H1 (cell line): ENCODE measurements at regions not wholly inside any gene's neighbourhood (a gene's known extent, or its start where the extent isn't known, plus 50 kb on each side); places are given as distances from the start of the nearest gene placed in this dataset.

ENCODE experiments used
- CTCF ChIA-PET: fragments of 300-600 bp; sonication (Branson Sonifier 250); formaldehyde crosslinking; loops from one replicate; lab custom pipeline; 2021; ENCODE audit not compliant: partially characterized antibody; lab: Charles Lee
- POLR2A ChIA-PET: fragments of 300-600 bp; sonication (Branson Sonifier 250); formaldehyde crosslinking; loops from one replicate; lab custom pipeline; 2021; ENCODE audit warnings: inconsistent platforms; ENCODE audit not compliant: partially characterized antibody; lab: Charles Lee
- DNase-seq, 2 experiments: peaks; one replicate each; pipeline versions ENCODE4 v3.0.0 to v3.0.0-alpha.2; 2010 to 2022; ENCODE audit warnings: low spot score in 2 of 2, low read depth in 1 of 2, mixed read lengths in 1 of 2
- FAIRE-seq: peaks from 2 replicates; lab custom pipeline; 2011; peaks lifted over from hg19 to GRCh38; lab: Jason Lieb, UNC
- H2AFZ ChIP-seq: 2 replicates; pipeline ENCODE4 v1.8.1; 2012; ENCODE audit warnings: low read length, inconsistent platforms
- H2AK5ac ChIP-seq: 2 replicates; pipeline ENCODE4 v1.6.1; 2013; ENCODE audit warnings: low read depth, low read length
- H2BK120ac ChIP-seq: replicated peaks from 2 replicates; pipeline ENCODE3; 2013; ENCODE audit warnings: low read depth, low read length, inconsistent platforms
- H2BK12ac ChIP-seq: 2 replicates; pipeline ENCODE4 v1.6.1; 2013; ENCODE audit warnings: low read depth, low read length
- H2BK15ac ChIP-seq: 2 replicates; pipeline ENCODE4 v1.6.1; 2013; ENCODE audit warnings: low read length
- H2BK20ac ChIP-seq: 2 replicates; pipeline ENCODE4 v1.6.1; 2013; ENCODE audit warnings: low read length
- H2BK5ac ChIP-seq: 2 replicates; pipeline ENCODE4 v1.6.1; 2013; ENCODE audit warnings: low read depth, low read length
- H3K14ac ChIP-seq: 2 replicates; pipeline ENCODE4 v1.6.1; 2013; ENCODE audit warnings: inconsistent platforms; ENCODE audit not compliant: insufficient read length
- H3K18ac ChIP-seq: 2 replicates; pipeline ENCODE4 v1.6.1; 2013; ENCODE audit warnings: low read length; ENCODE audit errors: extremely low read depth
- H3K23ac ChIP-seq: 2 replicates; pipeline ENCODE4 v1.6.1; 2013; ENCODE audit warnings: inconsistent platforms; ENCODE audit not compliant: insufficient read length
- H3K23me2 ChIP-seq: 2 replicates; pipeline ENCODE4 v1.6.1; 2013; ENCODE audit warnings: low read depth, low read length
- H3K27ac ChIP-seq: 2 replicates; pipeline ENCODE4 v1.6.1; 2011; ENCODE audit warnings: low read depth, low read length, inconsistent platforms
- H3K27me3 ChIP-seq, 4 experiments: replicated peaks in 1 of 4; 1 replicate in 1 of 4; 2 replicates in 3 of 4; pipeline versions ENCODE4 v1.6.1 to v1.8.1; 2011 to 2013; ENCODE audit warnings: low read length in 3 of 4, mild to moderate bottlenecking in 3 of 4, inconsistent platforms in 2 of 4, mixed read lengths in 2 of 4, moderate library complexity in 1 of 4; ENCODE audit not compliant: control insufficient read depth in 3 of 4, insufficient read depth in 3 of 4; ENCODE audit errors: extremely low read depth in 1 of 4
- H3K36me3 ChIP-seq, 4 experiments: 2 replicates each; pipeline versions ENCODE4 v1.6.1 to v1.8.1; 2011 to 2013; ENCODE audit warnings: mild to moderate bottlenecking in 4 of 4, low read length in 3 of 4, moderate library complexity in 2 of 4, control low read depth in 1 of 4, inconsistent platforms in 1 of 4; ENCODE audit not compliant: insufficient read depth in 4 of 4, control insufficient read depth in 2 of 4
- H3K4ac ChIP-seq: replicated peaks from 2 replicates; pipeline ENCODE3; 2013; ENCODE audit warnings: low read length, low read depth, mixed read lengths, inconsistent platforms; ENCODE audit not compliant: insufficient read length
- H3K4me1 ChIP-seq, 4 experiments: replicated peaks in 1 of 4; 1 replicate in 1 of 4; 2 replicates in 3 of 4; pipeline versions ENCODE4 v1.6.1 to v1.8.1; 2011 to 2013; ENCODE audit warnings: low read length in 3 of 4, inconsistent platforms in 2 of 4, mixed read lengths in 1 of 4; ENCODE audit not compliant: insufficient read depth in 4 of 4, control insufficient read depth in 3 of 4
- H3K4me2 ChIP-seq, 2 experiments: 2 replicates each; pipeline versions ENCODE4 v1.6.1 to v1.8.1; 2011 to 2013; ENCODE audit warnings: low read depth in 2 of 2, low read length in 2 of 2, control low read depth in 1 of 2, inconsistent platforms in 1 of 2, mild to moderate bottlenecking in 1 of 2; ENCODE audit not compliant: insufficient read depth in 1 of 2
- H3K4me3 ChIP-seq, 4 experiments: fragments of 200-600, 300-600 bp in 1 of 4; sonication (generic), shearing (Covaris generic), sonication (Bioruptor Twin) in 1 of 4; 2 replicates each; pipeline versions ENCODE4 v1.5.1 to v1.8.1; 2011 to 2016; ENCODE audit warnings: low read length in 4 of 4, low read depth in 3 of 4, control low read depth in 2 of 4, inconsistent platforms in 2 of 4, mild to moderate bottlenecking in 2 of 4, mixed read lengths in 1 of 4, moderate library complexity in 1 of 4; ENCODE audit not compliant: insufficient read depth in 2 of 4; ENCODE audit errors: extremely low read depth in 1 of 4
- H3K56ac ChIP-seq: replicated peaks from 2 replicates; pipeline ENCODE3; 2013; ENCODE audit warnings: low read depth, mild to moderate bottlenecking, mixed read lengths, low read length, inconsistent platforms; ENCODE audit not compliant: insufficient read length
- H3K79me1 ChIP-seq: 2 replicates; pipeline ENCODE4 v1.6.1; 2013; ENCODE audit warnings: low read depth, low read length, control low read depth
- H3K79me2 ChIP-seq, 2 experiments: 2 replicates each; pipeline versions ENCODE4 v1.6.1 to v1.8.1; 2012 to 2013; ENCODE audit warnings: low read length in 2 of 2, mild to moderate bottlenecking in 2 of 2, inconsistent platforms in 1 of 2; ENCODE audit not compliant: insufficient read depth in 2 of 2, control insufficient read depth in 1 of 2
- H3K9ac ChIP-seq, 4 experiments: replicated peaks in 1 of 4; 1 replicate in 1 of 4; 2 replicates in 3 of 4; pipeline versions ENCODE4 v1.6.1 to v1.8.1; 2011 to 2013; ENCODE audit warnings: low read depth in 3 of 4, low read length in 3 of 4, control low read depth in 2 of 4, mild to moderate bottlenecking in 2 of 4, moderate library complexity in 2 of 4, inconsistent platforms in 1 of 4; ENCODE audit errors: extremely low read depth in 1 of 4
- H3K9me3 ChIP-seq, 2 experiments: 2 replicates each; pipeline versions ENCODE4 v1.6.1 to v1.8.1; 2012 to 2013; ENCODE audit warnings: mild to moderate bottlenecking in 2 of 2, moderate library complexity in 2 of 2, control low read depth in 1 of 2, inconsistent platforms in 1 of 2, low read depth in 1 of 2, low read length in 1 of 2, mixed read lengths in 1 of 2; ENCODE audit not compliant: insufficient read depth in 2 of 2
- H4K20me1 ChIP-seq, 2 experiments: replicated peaks in 1 of 2; 2 replicates each; pipeline versions ENCODE3 to v1.8.1; 2011 to 2013; ENCODE audit warnings: inconsistent platforms in 2 of 2, low read length in 2 of 2, mild to moderate bottlenecking in 1 of 2; ENCODE audit not compliant: insufficient read depth in 2 of 2, control insufficient read depth in 1 of 2
- H4K5ac ChIP-seq: 2 replicates; pipeline ENCODE4 v1.6.1; 2013; ENCODE audit warnings: low read length, low read depth, mixed read lengths, inconsistent platforms; ENCODE audit not compliant: insufficient read length
- H4K8ac ChIP-seq: 2 replicates; pipeline ENCODE4 v1.8.0; 2013; ENCODE audit warnings: mild to moderate bottlenecking, moderate library complexity, low read length, inconsistent platforms; ENCODE audit not compliant: insufficient read depth; ENCODE audit errors: extremely low read depth
- H4K91ac ChIP-seq: replicated peaks from 2 replicates; pipeline ENCODE3; 2013; ENCODE audit warnings: low read length, mixed read lengths, inconsistent platforms; ENCODE audit not compliant: insufficient read length
- CBX5 ChIP-seq: fragments of 300-800, 300-1000 bp; sonication (generic); IDR thresholded peaks from 2 replicates; pipeline ENCODE4 v1.7.1; 2016; ENCODE audit warnings: antibody characterized with exemption, low read length, low read depth
- CHD1 ChIP-seq: IDR thresholded peaks from 2 replicates; pipeline ENCODE4 v1.6.1; 2012; ENCODE audit warnings: low read depth, low read length, improper control_type of control experiment
- CTCF ChIP-seq, 3 experiments: IDR thresholded peaks; 1 replicate in 2 of 3; 2 replicates in 1 of 3; pipeline versions ENCODE4 v1.5.1 to v1.6.1; 2011; ENCODE audit warnings: low read length in 3 of 3, mild to moderate bottlenecking in 3 of 3, inconsistent platforms in 2 of 3, low read depth in 1 of 3, moderate library complexity in 1 of 3; ENCODE audit not compliant: insufficient read depth in 1 of 3; ENCODE audit errors: control extremely low read depth in 1 of 3
- EZH2 ChIP-seq: fragments of 200-600 bp; sonication (generic); IDR thresholded peaks from 2 replicates; pipeline ENCODE4 v1.7.1; 2012; ENCODE audit warnings: low read depth, mild to moderate bottlenecking, moderate library complexity, low read length, inconsistent platforms; ENCODE audit not compliant: severe bottlenecking
- GTF2F1 ChIP-seq: IDR thresholded peaks from 2 replicates; pipeline ENCODE4 v1.6.1; 2012; ENCODE audit warnings: low read depth, low read length, improper control_type of control experiment, borderline replicate concordance
- KDM1A ChIP-seq: fragments of 200-600, 300-600 bp; sonication (generic); IDR thresholded peaks from 2 replicates; pipeline ENCODE4 v1.7.1; 2016; ENCODE audit warnings: mild to moderate bottlenecking, low read length, borderline replicate concordance
- KDM5A ChIP-seq: fragments of 200-600 bp; IDR thresholded peaks from 2 replicates; pipeline ENCODE4 v1.7.1; 2012; ENCODE audit warnings: mild to moderate bottlenecking, low read length, inconsistent platforms, mixed read lengths
- MAFK ChIP-seq: IDR thresholded peaks from 2 replicates; pipeline ENCODE4 v1.6.1; 2012; ENCODE audit warnings: low read depth, mild to moderate bottlenecking, improper control_type of control experiment, low read length
- MAX ChIP-seq: IDR thresholded peaks from 2 replicates; pipeline ENCODE4 v1.6.1; 2012; ENCODE audit warnings: inconsistent platforms
- SAP30 ChIP-seq: fragments of 300-600 bp; sonication (generic); IDR thresholded peaks from 2 replicates; pipeline ENCODE4 v1.7.1; 2012; ENCODE audit warnings: low read length, moderate library complexity, mild to moderate bottlenecking, inconsistent platforms; ENCODE audit not compliant: insufficient read depth, insufficient replicate concordance
- SP4 ChIP-seq: IDR thresholded peaks from 2 replicates; pipeline ENCODE4 v1.6.1; 2012; ENCODE audit warnings: low read length, inconsistent platforms
- WGBS, 2 experiments: shearing (Covaris generic) in 1 of 2; methylation state at CpG; one replicate each; pipeline versions ENCODE4 v1.1.6 to v1.1.7; 2013 to 2015; ENCODE audit warnings: low lambda C conversion rate in 2 of 2, mixed read lengths in 2 of 2, inconsistent platforms in 1 of 2, low coverage in 1 of 2, missing lambda C conversion rate in 1 of 2; ENCODE audit not compliant: insufficient replicate concordance in 2 of 2, insufficient coverage in 1 of 2, insufficient read length in 1 of 2; ENCODE audit errors: extremely low coverage in 1 of 2, missing lambda C conversion rate in 1 of 2; 5-methylcytosine and 5-hydroxymethylcytosine counted together

GRCh38 chr12:105839629-105840127 is 299.1 kb downstream of the NUAK1 start:
- H4K20me1 ChIP-seq, result no peaks in the 10 kb centered on the region
- H2BK20ac ChIP-seq, result no peak overlapping the region
- no peak overlapping the region for H2BK5ac ChIP-seq
- POLR2A ChIA-PET, result no interaction called here
- H3K23me2 ChIP-seq, result no peaks in the 10 kb centered on the region
- DNase-seq, result no peak
- no peak overlapping the region for H3K4me3 ChIP-seq
- H2BK120ac ChIP-seq, result no peak overlapping the region
- no peaks in the 10 kb centered on the region for H3K79me1 ChIP-seq
- H3K4me2 ChIP-seq, result no peak overlapping the region
- no peak overlapping the region for H2AK5ac ChIP-seq
- WGBS, 2 experiments, result 93% methylated on average over 4 of the region's 4 CpGs; no CpG with 5 or more reads in 1 of the 2 experiments
- no peaks in the 10 kb centered on the region for H3K4me1 ChIP-seq
- no peaks in the 10 kb centered on the region for H3K36me3 ChIP-seq
- no peak overlapping the region for H3K56ac ChIP-seq
- H4K91ac ChIP-seq, result no peak overlapping the region
- no peak overlapping the region for H2BK15ac ChIP-seq
- no peak overlapping the region for H3K14ac ChIP-seq
- H3K27me3 ChIP-seq, result no peaks in the 10 kb centered on the region
- peak overlapping the region; percentile 93 for H3K23ac ChIP-seq
- no peak overlapping the region for H2BK12ac ChIP-seq
- CTCF ChIA-PET, result interaction anchor here (0.7 to 1.0 kb wide), 2 partner anchors 134 to 419 kb away, joined by 3 read pairs; no protein-coding TSS in a partner anchor
- H3K9me3 ChIP-seq, result no peaks in the 10 kb centered on the region
- H3K4ac ChIP-seq, result no peak overlapping the region
- no peaks in the 10 kb centered on the region for H3K79me2 ChIP-seq
- H4K5ac ChIP-seq, result no peak overlapping the region
- H4K8ac ChIP-seq, result no peak overlapping the region
- H3K27ac ChIP-seq, result no peak overlapping the region
- no peak overlapping the region for H2AFZ ChIP-seq
- FAIRE-seq, result no peak
- no peak overlapping the region for H3K9ac ChIP-seq
- H3K18ac ChIP-seq, result no peak overlapping the region
- TF ChIP-seq MAFK, result no peak
- no peak for TF ChIP-seq KDM5A
- TF ChIP-seq GTF2F1, result no peak
- TF ChIP-seq SP4, result no peak
- no peak for TF ChIP-seq CBX5
- no peak for TF ChIP-seq CTCF (IDR thresholded peaks at IDR 0.05; ENCODE audit: control extremely low read depth in 1 of 3, insufficient read depth in 1 of 3, low read depth in 1 of 3, low read length in 3 of 3)
- no peak for TF ChIP-seq MAX
- TF ChIP-seq SAP30, result no peak
- no peak for TF ChIP-seq CHD1
- no peak for TF ChIP-seq KDM1A
- no peak for TF ChIP-seq EZH2
